ENCODE measurements at regions not wholly inside any gene's neighbourhood (a gene's known extent, or its start where the extent isn't known, plus 50 kb on each side); places are given as distances from the start of the nearest gene placed in this dataset.

DNA sequence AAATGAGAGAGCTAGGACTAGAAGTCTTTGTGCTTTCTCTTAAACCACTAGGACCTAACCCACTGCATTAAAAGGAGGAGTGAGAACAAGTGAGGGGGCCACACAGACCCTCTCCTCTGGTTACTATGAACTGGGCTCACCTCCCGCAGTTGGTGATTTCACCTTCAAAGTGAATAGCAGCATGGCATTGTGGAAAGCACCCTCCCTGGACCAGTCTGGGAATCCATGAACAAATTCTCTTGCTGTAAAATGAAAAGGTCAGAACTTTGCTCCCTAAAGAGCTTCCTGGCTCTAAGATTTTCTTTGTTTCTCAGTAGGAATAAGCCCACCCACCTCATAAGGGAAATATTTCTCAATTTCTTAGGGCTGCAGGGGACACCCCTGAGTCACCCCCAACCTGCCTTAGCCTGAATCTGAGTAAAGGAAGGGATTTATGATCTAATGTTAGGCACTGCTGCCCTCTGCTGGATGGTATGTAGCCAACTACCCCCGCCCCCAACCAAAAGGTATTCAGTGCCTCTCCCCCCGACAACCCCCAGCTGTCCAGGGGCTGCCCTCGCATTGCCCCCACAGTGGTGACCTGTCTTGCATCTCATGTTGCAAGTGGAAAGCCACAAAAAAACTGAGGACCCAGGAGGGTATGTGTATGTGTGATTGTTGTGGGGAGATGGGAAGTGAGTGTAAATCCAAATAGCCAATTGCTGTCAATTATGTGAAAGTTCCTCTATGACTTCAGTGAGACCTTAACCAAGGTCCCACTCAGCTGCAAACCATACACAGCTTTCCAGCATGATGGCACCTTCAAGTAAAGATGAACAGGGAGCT is 230.9 kb upstream of the SLC14A2 start:
- ATAC-seq (ENCODE audit: low read depth): peak; percentile 70
- WGBS, 2 experiments (ENCODE audit: extremely low coverage in 2 of 2, insufficient read length in 1 of 2): no CpG with 5 or more reads among the region's 4 CpGs
- Histone ChIP-seq H3K23ac (ENCODE audit: low read depth, low read length) (no peak overlapping the region), H3K18ac (ENCODE audit: low read depth, low read length) (no peak overlapping the region; the same call in 1 of the 2 replicates), H3K56ac (ENCODE audit: extremely low read depth, insufficient read depth, low read length) (no peak overlapping the region), H2BK5ac (ENCODE audit: low read depth, low read length, poor library complexity, severe bottlenecking) (no peak overlapping the region), H3K36me3 (ENCODE audit: control insufficient read depth, insufficient read depth, low read length) (no peaks in the 10 kb centered on the region), H2BK20ac (ENCODE audit: low read depth, low read length) (no peak overlapping the region), H3K27ac (ENCODE audit: insufficient read depth, low read length) (no peak overlapping the region), H3K14ac (replicated peaks; ENCODE audit: low read depth, low read length) (no peak overlapping the region), H3K79me1 (ENCODE audit: low read depth in 1 of 2, low read length in 2 of 2) (no peaks in the 10 kb centered on the region), H3K4me3 (ENCODE audit: insufficient read depth, low read depth, low read length) (no peak overlapping the region), H3K27me3 (ENCODE audit: control insufficient read depth, insufficient read depth, low read length) (peaks cover 7% of the 10 kb centered on the region; the same call in 1 of the 2 replicates), H2BK120ac (ENCODE audit: low read depth, low read length) (no peak overlapping the region), H3K9me3 (ENCODE audit: control insufficient read depth, insufficient read depth, low read length) (no peaks in the 10 kb centered on the region), H2AK5ac (ENCODE audit: low read depth, low read length) (no peak overlapping the region), H3K4me1 (ENCODE audit: control insufficient read depth, insufficient read depth, low read length) (no peaks in the 10 kb centered on the region; the same call in 1 of the 2 replicates), H3K9me1 (ENCODE audit: insufficient read depth, low read length) (no peaks in the 10 kb centered on the region), H3K9ac (ENCODE audit: low read depth, low read length) (no peak overlapping the region), H4K91ac (ENCODE audit: insufficient read depth, low read depth, low read length) (no peak overlapping the region), H3K4ac (ENCODE audit: low read depth, low read length) (no peak overlapping the region), H4K8ac (ENCODE audit: low read depth in 2 of 2, low read length in 2 of 2) (no peak overlapping the region), H4K5ac (ENCODE audit: low read depth, low read length) (no peak overlapping the region; the same call in 1 of the 2 replicates), H4K20me1 (ENCODE audit: insufficient read depth, low read length) (no peaks in the 10 kb centered on the region), H2AK9ac (replicated peaks; ENCODE audit: low read depth, low read length, poor library complexity) (no peak overlapping the region), H2AFZ (replicated peaks; ENCODE audit: low read length, poor library complexity) (no peak overlapping the region), H3K4me2 (ENCODE audit: low read depth, low read length) (no peak overlapping the region), H2BK15ac (ENCODE audit: low read depth, low read length) (no peak overlapping the region)
- intact Hi-C loops (cut with micrococcal nuclease) (loop anchor here (10.0 kb wide), 2 partner anchors 170 to 1250 kb away; no protein-coding TSS in a partner anchor), dilution Hi-C loops (cut with HindIII; ENCODE audit: low sequenced_read_pairs, unreplicated experiment) (no loop called here), in situ Hi-C loops (cut with MboI; ENCODE audit: low sequenced_read_pairs) (loop anchor here (25.0 kb wide), 1 partner anchor 1747 kb away; no protein-coding TSS in a partner anchor)
- peak; percentile 35 for DNase-seq
- ChIA-PET POLR2A (ENCODE audit: unreplicated experiment) (no interaction called here), CTCF (interaction anchor here (0.6 to 0.7 kb wide), 2 partner anchors 115 to 705 kb away, joined by 3 to 4 read pairs; no protein-coding TSS in a partner anchor)
- TF ChIP-seq, protein P1, sequence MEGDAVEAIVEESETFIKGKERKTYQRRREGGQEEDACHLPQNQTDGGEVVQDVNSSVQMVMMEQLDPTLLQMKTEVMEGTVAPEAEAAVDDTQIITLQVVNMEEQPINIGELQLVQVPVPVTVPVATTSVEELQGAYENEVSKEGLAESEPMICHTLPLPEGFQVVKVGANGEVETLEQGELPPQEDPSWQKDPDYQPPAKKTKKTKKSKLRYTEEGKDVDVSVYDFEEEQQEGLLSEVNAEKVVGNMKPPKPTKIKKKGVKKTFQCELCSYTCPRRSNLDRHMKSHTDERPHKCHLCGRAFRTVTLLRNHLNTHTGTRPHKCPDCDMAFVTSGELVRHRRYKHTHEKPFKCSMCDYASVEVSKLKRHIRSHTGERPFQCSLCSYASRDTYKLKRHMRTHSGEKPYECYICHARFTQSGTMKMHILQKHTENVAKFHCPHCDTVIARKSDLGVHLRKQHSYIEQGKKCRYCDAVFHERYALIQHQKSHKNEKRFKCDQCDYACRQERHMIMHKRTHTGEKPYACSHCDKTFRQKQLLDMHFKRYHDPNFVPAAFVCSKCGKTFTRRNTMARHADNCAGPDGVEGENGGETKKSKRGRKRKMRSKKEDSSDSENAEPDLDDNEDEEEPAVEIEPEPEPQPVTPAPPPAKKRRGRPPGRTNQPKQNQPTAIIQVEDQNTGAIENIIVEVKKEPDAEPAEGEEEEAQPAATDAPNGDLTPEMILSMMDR (conservative IDR thresholded peaks at IDR 0.05; ENCODE audit: low read depth, low read length): peak; percentile 56
- no peak for TF ChIP-seq RFX5 (IDR thresholded peaks at IDR 0.05; ENCODE audit: low read depth, low read length)
- peak; percentile 38; the same call in 1 of the 2 replicates for TF ChIP-seq SMC3 (IDR thresholded peaks at IDR 0.05; ENCODE audit: low read depth, low read length)
- TF ChIP-seq MXI1 (IDR thresholded peaks at IDR 0.05; ENCODE audit: borderline replicate concordance, low read depth, low read length): no peak
- TF ChIP-seq POLR2A (IDR thresholded peaks at IDR 0.05; ENCODE audit: low read depth, low read length): no peak
- TF ChIP-seq CHD1 (IDR thresholded peaks at IDR 0.05; ENCODE audit: low read depth, low read length): no peak
- no peak for TF ChIP-seq NFE2L2 (IDR thresholded peaks at IDR 0.05; ENCODE audit: low read depth, low read length)
- TF ChIP-seq FOS (IDR thresholded peaks at IDR 0.05; ENCODE audit: low read depth, low read length): no peak
- TF ChIP-seq MAFK (IDR thresholded peaks at IDR 0.05; ENCODE audit: low read depth, low read length): no peak
- TF ChIP-seq RAD21 (IDR thresholded peaks at IDR 0.05; ENCODE audit: low read length): peak; percentile 57
- no peak for TF ChIP-seq RCOR1 (IDR thresholded peaks at IDR 0.05; ENCODE audit: insufficient replicate concordance, low read length)
- BruUV-seq (replicated peaks): no TSS peak

Measured in IMR-90 (cell line).